CD4-positive, CD25-positive, alpha-beta regulatory T cell (primary cell): ENCODE measurements at regions not wholly inside any gene's neighbourhood (a gene's known extent, or its start where the extent isn't known, plus 50 kb on each side); places are given as distances from the start of the nearest gene placed in this dataset.

ENCODE experiments used
- ATAC-seq, 2 donors: fragments of 150-1000 bp; cut with Tn5 transposase; one replicate each; pipeline ENCODE4 v1.10.0; 2021; ENCODE audit warnings: low read depth in 2 of 2, moderate number of reproducible peaks in 2 of 2, moderate library complexity in 1 of 2
- DNase-seq, 3 donors: peaks; one replicate each; pipeline versions ENCODE4 v3.0.0 to v3.0.0-alpha.2; 2012 to 2022; ENCODE audit warnings: mixed read lengths in 1 of 3
- H3K27ac ChIP-seq: one replicate; pipeline ENCODE4 v1.7.0; 2013; ENCODE audit warnings: mild to moderate bottlenecking, low read length; ENCODE audit not compliant: insufficient read depth, poor library complexity, severe bottlenecking
- H3K27me3 ChIP-seq: one replicate; pipeline ENCODE4 v1.7.0; 2013; ENCODE audit warnings: low read length; ENCODE audit not compliant: control insufficient read depth, insufficient read depth
- H3K36me3 ChIP-seq: one replicate; pipeline ENCODE4 v1.7.0; 2013; ENCODE audit warnings: mild to moderate bottlenecking, low read length, moderate library complexity; ENCODE audit not compliant: control insufficient read depth, insufficient read depth
- H3K4me1 ChIP-seq: 2 replicates; pipeline ENCODE4 v1.7.0; 2013; ENCODE audit warnings: mild to moderate bottlenecking, low read length; ENCODE audit not compliant: insufficient read depth, control insufficient read depth, poor library complexity, severe bottlenecking
- H3K4me3 ChIP-seq: one replicate; pipeline ENCODE4 v1.7.0; 2013; ENCODE audit warnings: low read depth, mild to moderate bottlenecking, low read length, moderate library complexity
- H3K9me3 ChIP-seq, 2 experiments: 1 replicate in 1 of 2; 2 replicates in 1 of 2; pipeline ENCODE4 v1.7.0; 2013; ENCODE audit warnings: low read length in 2 of 2, mild to moderate bottlenecking in 1 of 2, moderate library complexity in 1 of 2; ENCODE audit not compliant: control insufficient read depth in 2 of 2
- H3K27ac Mint-ChIP-seq, 3 donors: one replicate each; pipeline ENCODE4 v1.8.0; 2020 to 2022; ENCODE audit warnings: mild to moderate bottlenecking in 3 of 3, mixed read lengths in 3 of 3, moderate library complexity in 2 of 3
- H3K27me3 Mint-ChIP-seq: one replicate; pipeline ENCODE4 v1.8.0; 2022; ENCODE audit warnings: mild to moderate bottlenecking, mixed read lengths
- H3K36me3 Mint-ChIP-seq: one replicate; pipeline ENCODE4 v1.8.0; 2020; ENCODE audit warnings: mixed read lengths
- H3K4me1 Mint-ChIP-seq, 4 donors: one replicate each; pipeline ENCODE4 v1.8.0; 2020 to 2022; ENCODE audit warnings: mixed read lengths in 4 of 4, mild to moderate bottlenecking in 1 of 4
- H3K4me3 Mint-ChIP-seq, 4 donors: one replicate each; pipeline ENCODE4 v1.8.0; 2020 to 2022; ENCODE audit warnings: mild to moderate bottlenecking in 4 of 4, mixed read lengths in 4 of 4, moderate library complexity in 3 of 4
- H3K9me3 Mint-ChIP-seq, 7 donors: one replicate each; pipeline ENCODE4 v1.8.0; 2020 to 2022; ENCODE audit warnings: mixed read lengths in 7 of 7, mild to moderate bottlenecking in 3 of 7, moderate library complexity in 2 of 7

DNA sequence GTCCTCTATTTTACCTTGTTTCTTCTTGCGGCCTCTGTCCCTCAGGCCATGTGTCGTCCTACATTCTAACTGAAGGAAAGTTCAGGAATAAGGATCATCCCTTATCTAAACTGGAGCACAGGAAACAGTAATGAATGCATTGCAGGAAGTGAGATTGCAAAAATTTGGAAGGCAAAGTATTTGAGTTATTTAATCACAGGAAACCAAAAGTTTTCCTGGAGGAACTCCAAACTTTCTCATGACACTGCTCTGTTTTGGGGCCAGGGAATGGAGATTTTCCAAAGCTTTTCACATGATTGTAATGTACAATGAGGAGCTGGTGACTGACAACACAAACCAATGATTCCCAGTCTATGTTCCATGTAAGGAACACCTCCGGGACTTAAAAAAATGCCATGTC is 57.8 kb upstream of the PLSCR4 start:
- Mint-ChIP-seq H3K27ac (no peak overlapping the region), H3K9me3 (peaks cover 0 to 16% (median 2%) of the 10 kb centered on the region in 7 donors), H3K4me3 (no peak overlapping the region), H3K36me3 (no peaks in the 10 kb centered on the region), H3K4me1 (no peaks in the 10 kb centered on the region), H3K27me3 (peaks cover 4% of the 10 kb centered on the region)
- Histone ChIP-seq H3K9me3 (no peaks in the 10 kb centered on the region), H3K36me3 (no peaks in the 10 kb centered on the region), H3K4me1 (no peaks in the 10 kb centered on the region), H3K4me3 (no peak overlapping the region), H3K27me3 (no peaks in the 10 kb centered on the region), H3K27ac (no peak overlapping the region)
- DNase-seq (no peak), ATAC-seq (no peak)

- no peak for DNase-seq
- ATAC-seq = no peak
- peaks cover 4% of the 10 kb centered on the region for H3K27me3 Mint-ChIP-seq
- no peaks in the 10 kb centered on the region for H3K27me3 ChIP-seq
- H3K4me3 Mint-ChIP-seq = no peak overlapping the region
- no peaks in the 10 kb centered on the region for H3K36me3 ChIP-seq
- no peak overlapping the region for H3K27ac ChIP-seq
- no peaks in the 10 kb centered on the region for H3K36me3 Mint-ChIP-seq
- H3K4me3 ChIP-seq = no peak overlapping the region
- no peak overlapping the region for H3K27ac Mint-ChIP-seq
- H3K4me1 ChIP-seq = no peaks in the 10 kb centered on the region
- H3K4me1 Mint-ChIP-seq = no peaks in the 10 kb centered on the region
- peaks cover 0 to 16% (median 2%) of the 10 kb centered on the region in 7 donors for H3K9me3 Mint-ChIP-seq
- no peaks in the 10 kb centered on the region for H3K9me3 ChIP-seq
These were observed 57.3 kb upstream of the PLSCR4 start for GRCh38 chr3:146308222-146308621.

GRCh38 chr3:146307456-146307725 is 56.5 kb upstream of the PLSCR4 start:
- peak overlapping the region in 1 of 3 donors; percentile 8 for H3K27ac Mint-ChIP-seq
- no peaks in the 10 kb centered on the region for H3K27me3 ChIP-seq
- no peak overlapping the region for H3K4me3 Mint-ChIP-seq
- H3K36me3 ChIP-seq = no peaks in the 10 kb centered on the region
- no peaks in the 10 kb centered on the region for H3K4me1 Mint-ChIP-seq
- no peak overlapping the region for H3K27ac ChIP-seq
- H3K36me3 Mint-ChIP-seq = no peaks in the 10 kb centered on the region
- no peaks in the 10 kb centered on the region for H3K4me1 ChIP-seq
- H3K4me3 ChIP-seq = no peak overlapping the region
- peaks cover 4% of the 10 kb centered on the region for H3K27me3 Mint-ChIP-seq
- H3K9me3 ChIP-seq = no peaks in the 10 kb centered on the region
- DNase-seq (no peak), ATAC-seq (no peak)
- peaks cover 0 to 16% (median 2%) of the 10 kb centered on the region in 7 donors for H3K9me3 Mint-ChIP-seq

DNA sequence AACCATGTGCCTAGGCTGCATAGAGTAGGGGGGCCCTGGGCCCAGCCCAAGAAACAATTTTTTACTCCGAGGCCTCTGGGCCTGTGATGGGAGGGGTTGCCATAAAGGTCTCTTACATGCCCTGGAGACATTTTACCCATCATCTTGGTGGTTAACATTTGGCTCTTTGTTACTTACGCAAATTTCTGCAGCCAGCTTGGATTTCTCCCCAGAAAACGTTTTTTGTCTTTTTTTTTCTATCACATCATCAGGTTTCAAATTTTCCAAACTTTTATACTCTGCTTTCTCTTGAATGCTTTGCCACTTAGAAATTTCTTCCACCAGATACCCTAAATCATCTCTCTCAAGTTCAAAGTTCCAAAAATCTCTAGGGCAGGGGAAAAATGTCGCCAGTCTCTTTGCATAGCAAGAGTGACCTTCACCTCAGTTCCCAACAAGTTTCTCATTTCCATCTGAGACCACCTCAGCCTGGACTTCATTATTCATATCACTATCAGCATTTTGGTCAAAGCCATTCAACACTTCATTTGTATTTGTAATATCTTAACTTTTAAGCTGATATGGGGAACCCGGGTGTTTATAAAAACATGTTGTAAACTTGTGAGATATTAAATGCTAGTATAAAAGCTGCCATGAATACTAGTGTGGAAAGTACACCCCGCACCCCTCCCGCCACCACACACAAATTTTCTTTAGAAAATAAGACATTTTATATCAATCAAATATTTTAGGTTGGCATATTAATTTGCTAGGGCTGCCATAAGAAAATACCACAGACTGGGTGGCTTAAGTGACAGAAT is 56.0 kb upstream of the PLSCR4 start:
- DNase-seq = no peak

GRCh38 chr3:146305808-146306423 is 55.0 kb upstream of the PLSCR4 start:
- ATAC-seq = no peak
- H3K27ac ChIP-seq = no peak overlapping the region

More for the DNA sequence above, 56.0 kb upstream of the PLSCR4 start:
- no peaks in the 10 kb centered on the region for H3K9me3 ChIP-seq
- H3K27me3 Mint-ChIP-seq = peaks cover 4% of the 10 kb centered on the region
- no peak overlapping the region for H3K4me3 Mint-ChIP-seq
- H3K36me3 Mint-ChIP-seq = no peaks in the 10 kb centered on the region
- H3K27ac ChIP-seq = no peak overlapping the region
- peaks cover 0 to 16% (median 1%) of the 10 kb centered on the region in 7 donors for H3K9me3 Mint-ChIP-seq
- H3K36me3 ChIP-seq = no peaks in the 10 kb centered on the region
- H3K4me1 Mint-ChIP-seq = no peaks in the 10 kb centered on the region
- ATAC-seq = no peak
- H3K4me3 ChIP-seq = no peak overlapping the region
- H3K4me1 ChIP-seq = no peaks in the 10 kb centered on the region
- H3K27ac Mint-ChIP-seq = no peak overlapping the region
- H3K27me3 ChIP-seq = no peaks in the 10 kb centered on the region

DNA sequence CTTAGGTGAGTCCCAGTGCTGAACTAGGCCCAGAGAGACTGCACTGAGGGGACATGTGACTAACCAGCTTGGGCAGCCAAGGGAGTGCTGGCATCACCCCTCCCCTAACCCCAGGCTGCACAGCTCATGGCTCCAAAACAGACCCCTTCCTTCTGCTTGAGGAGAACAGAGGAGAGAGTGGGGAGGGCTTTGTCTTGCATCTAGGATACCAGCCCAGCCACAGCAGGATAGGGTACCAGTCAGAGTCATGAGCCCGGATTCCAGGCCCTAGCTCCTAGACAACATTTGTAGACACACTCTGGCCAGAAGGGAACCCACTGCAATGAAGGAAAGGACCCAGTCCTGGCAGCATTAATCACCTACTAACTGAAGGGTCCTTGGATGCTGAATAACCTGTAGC is 49.9 kb upstream of the PLSCR4 start:
- no peak for DNase-seq
- Histone ChIP-seq H3K4me3 (no peak overlapping the region), H3K9me3 (no peaks in the 10 kb centered on the region), H3K36me3 (no peaks in the 10 kb centered on the region), H3K27me3 (no peaks in the 10 kb centered on the region), H3K27ac (no peak overlapping the region), H3K4me1 (no peaks in the 10 kb centered on the region)
- H3K9me3 Mint-ChIP-seq = peaks cover 0 to 9% (median 1%) of the 10 kb centered on the region in 7 donors
- H3K27ac Mint-ChIP-seq = no peak overlapping the region
- H3K36me3 Mint-ChIP-seq = no peaks in the 10 kb centered on the region
- peaks cover 3% of the 10 kb centered on the region for H3K27me3 Mint-ChIP-seq
- H3K4me1 Mint-ChIP-seq = no peaks in the 10 kb centered on the region
- no peak for ATAC-seq
- H3K4me3 Mint-ChIP-seq = no peak overlapping the region

More at GRCh38 chr3:146305808-146306423, 55.0 kb upstream of the PLSCR4 start:
- H3K4me3 Mint-ChIP-seq = no peak overlapping the region
- H3K27ac Mint-ChIP-seq = no peak overlapping the region
- H3K36me3 ChIP-seq = no peaks in the 10 kb centered on the region
- H3K27me3 ChIP-seq = no peaks in the 10 kb centered on the region
- DNase-seq = no peak
- H3K9me3 ChIP-seq = no peaks in the 10 kb centered on the region
- H3K27me3 Mint-ChIP-seq = peaks cover 4% of the 10 kb centered on the region
- H3K4me1 Mint-ChIP-seq = no peaks in the 10 kb centered on the region
- no peaks in the 10 kb centered on the region for H3K4me1 ChIP-seq
- no peak overlapping the region for H3K4me3 ChIP-seq
- H3K9me3 Mint-ChIP-seq = peaks cover 0 to 12% (median 1%) of the 10 kb centered on the region in 7 donors
- no peaks in the 10 kb centered on the region for H3K36me3 Mint-ChIP-seq
